ENCODE measurements at regions not wholly inside any gene's neighbourhood (a gene's known extent, or its start where the extent isn't known, plus 50 kb on each side); places are given as distances from the start of the nearest gene placed in this dataset.
"Not testable (repeated sequence)": the region's sequence is repeated elsewhere in the genome, so short reads cannot be mapped to it uniquely, and the experiment has no call there.

GRCh38 chr6:66264376-66264775 lies 557.4 kb upstream of the EYS start:
- DNase-seq (ENCODE audit: low read depth), result no peak

- not testable (repeated sequence) for DNase-seq (ENCODE audit: low read depth)
These were observed 551.9 kb upstream of the EYS start for GRCh38 chr6:66258731-66259487.

- DNase-seq (ENCODE audit: low read depth), result peak; percentile 14
These were observed 538.2 kb upstream of the EYS start for GRCh38 chr6:66245231-66245630.

- no peak for DNase-seq (ENCODE audit: low read depth)
These were observed 531.8 kb upstream of the EYS start for GRCh38 chr6:66238851-66239250.

- DNase-seq (ENCODE audit: low read depth), result no peak
These were observed 525.9 kb upstream of the EYS start for GRCh38 chr6:66232890-66233289.

- no peak for DNase-seq (ENCODE audit: low read depth)
These were observed 523.6 kb upstream of the EYS start for GRCh38 chr6:66230591-66230990.

DNA sequence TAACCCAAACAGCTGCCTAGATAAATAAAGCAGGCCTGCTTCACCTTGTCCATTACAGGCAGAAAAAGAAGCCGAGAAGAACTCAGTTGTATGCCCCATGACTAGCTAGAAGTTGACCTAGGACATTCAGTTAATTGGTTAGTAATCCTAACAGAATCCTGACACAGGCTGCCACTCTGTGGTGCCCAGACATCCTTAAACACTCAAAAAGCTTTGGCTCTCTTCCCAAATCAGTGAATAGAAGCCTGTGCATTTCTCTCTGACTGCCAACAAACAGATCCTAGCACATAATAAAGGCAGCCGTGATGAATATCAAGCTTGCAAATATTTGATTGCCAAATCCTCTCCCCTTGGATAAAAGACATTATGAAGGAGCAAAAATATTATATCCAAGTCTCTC lies 519.1 kb upstream of the EYS start:
- DNase-seq (ENCODE audit: low read depth), result peak; percentile 1

GRCh38 chr6:66210964-66211363 lies 503.9 kb upstream of the EYS start:
- no peak for DNase-seq (ENCODE audit: low read depth)

GRCh38 chr6:66200390-66200789 lies 493.4 kb upstream of the EYS start:
- no peak for DNase-seq (ENCODE audit: low read depth)

DNA sequence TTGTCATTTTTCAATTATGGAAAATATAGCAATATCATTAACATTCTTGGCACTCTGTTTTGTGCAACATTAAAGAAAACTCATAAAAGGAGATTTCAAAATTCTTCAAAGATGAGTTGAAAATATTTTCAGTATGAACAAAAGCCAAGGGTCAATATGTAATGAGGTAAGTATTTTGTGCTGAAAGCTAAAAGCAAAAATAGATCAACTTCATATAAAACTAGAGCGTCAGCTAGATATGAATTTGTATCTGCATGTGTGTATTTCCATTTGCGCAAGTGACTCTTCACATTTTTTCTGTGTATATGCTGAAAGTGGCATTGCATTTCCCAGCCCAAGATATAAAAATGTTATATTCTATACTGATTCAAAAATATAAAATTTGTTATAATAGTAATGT lies 492.1 kb upstream of the EYS start:
- DNase-seq (ENCODE audit: low read depth), result no peak

DNA sequence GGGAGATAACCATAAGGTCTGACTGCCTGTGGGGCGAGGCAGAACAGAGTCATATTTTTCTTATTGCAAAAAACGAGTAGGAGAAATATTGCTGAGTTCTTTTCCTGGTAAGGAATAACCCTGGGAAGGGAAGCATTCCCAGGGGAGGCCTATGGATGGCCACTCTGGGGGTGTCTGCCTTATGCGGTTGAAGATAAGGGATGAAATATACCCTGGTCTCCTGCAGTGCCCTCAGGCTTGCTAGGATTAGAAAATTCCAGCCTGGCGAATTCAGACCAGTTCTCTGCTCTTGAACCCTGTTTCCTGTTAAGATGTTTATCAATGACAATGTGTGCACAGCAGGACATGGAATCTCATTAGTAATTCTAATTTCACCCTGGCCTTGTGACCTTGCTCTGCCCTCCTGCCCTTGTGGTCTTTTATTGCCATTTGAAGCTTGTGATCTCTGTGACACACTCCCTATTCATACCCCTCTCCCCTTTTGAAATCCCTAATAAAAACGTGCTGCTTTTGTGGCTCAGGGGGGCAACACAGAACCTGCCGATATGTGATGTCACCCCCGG lies 491.1 kb upstream of the EYS start:
- no peak for DNase-seq (ENCODE audit: low read depth)

GRCh38 chr6:66190858-66191257 lies 483.8 kb upstream of the EYS start:
- DNase-seq (ENCODE audit: low read depth), result no peak

DNA sequence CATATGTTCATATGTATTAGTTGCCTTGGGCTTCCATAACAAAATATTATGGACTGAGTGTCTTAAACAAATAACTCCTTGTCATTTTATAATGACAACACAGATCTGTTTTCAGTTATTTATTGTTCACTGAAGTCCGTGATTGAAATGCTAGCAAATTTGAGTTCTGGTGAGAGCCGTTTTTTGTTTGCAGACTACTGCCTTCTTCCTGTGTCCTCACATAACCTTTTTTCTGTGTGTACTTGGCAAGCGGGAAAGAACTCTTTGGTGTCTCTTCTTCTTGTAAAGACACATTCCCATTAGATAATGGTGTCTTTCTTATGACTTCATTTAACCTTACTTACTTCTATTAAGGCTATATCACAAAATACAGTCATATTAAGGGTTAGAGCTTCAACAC lies 482.9 kb upstream of the EYS start:
- DNase-seq (ENCODE audit: low read depth), result no peak

DNA sequence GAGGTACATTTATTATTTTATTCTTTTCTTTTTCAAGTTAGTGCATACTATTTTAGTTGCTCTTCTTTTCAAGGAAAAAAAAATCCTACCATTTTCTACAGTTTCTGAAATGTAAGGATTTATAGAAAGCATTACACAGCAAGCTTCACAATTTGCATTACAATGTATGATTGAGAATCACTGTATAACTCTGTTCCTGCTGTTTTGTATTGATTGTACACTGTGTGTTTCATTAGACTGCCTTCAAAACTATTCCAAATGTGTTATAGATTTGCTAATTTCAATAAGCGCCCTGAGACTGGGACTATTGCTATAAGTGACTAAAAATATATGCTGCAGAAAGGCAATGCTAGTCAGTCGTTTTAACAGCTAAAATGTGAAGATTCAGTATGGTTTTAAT lies 479.7 kb upstream of the EYS start:
- DNase-seq (ENCODE audit: low read depth), result no peak

GRCh38 chr6:66184091-66184490 lies 477.1 kb upstream of the EYS start:
- DNase-seq (ENCODE audit: low read depth), result peak; percentile 60

GRCh38 chr6:66179361-66179760 lies 472.3 kb upstream of the EYS start:
- no peak for DNase-seq (ENCODE audit: low read depth)

DNA sequence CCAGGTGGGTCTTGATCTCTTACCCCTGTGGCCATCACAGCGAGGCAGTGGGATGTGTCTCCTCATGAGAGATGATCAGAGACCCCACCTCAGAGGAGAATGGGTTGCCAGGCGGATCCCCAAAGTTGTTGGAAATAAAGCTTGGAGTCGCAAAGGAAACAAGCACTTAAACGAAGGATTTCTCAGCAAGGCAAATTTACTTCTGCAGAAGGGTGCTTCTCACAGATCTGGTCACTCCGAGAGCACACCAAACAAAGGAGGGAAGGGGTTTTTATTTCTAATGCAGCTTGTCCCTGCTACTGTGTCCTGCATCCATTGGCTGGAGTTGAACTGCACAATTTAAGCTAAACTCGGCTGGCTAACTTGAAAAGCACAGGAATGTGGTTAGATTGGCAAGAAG lies 466.6 kb upstream of the EYS start:
- DNase-seq (ENCODE audit: low read depth), result no peak

DNA sequence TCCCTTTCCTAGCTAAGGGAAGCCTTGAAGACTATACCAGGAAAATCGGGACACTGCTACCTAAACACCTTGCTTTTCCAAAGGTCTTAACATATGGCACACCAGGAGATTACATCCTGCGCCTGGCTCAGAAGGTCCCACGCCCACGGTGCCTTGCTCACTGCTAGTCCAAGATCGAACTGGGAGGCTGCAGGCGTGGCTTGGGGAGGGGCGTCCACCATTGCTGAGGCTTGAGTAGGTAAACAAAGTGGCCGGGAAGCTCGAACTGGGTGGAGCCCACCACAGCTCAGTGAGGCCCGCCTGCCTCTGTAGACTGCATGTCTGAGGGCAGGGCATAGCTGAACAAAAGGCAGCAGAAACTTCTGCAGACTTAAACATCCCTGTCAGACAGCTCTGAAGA lies 459.7 kb upstream of the EYS start:
- DNase-seq (ENCODE audit: low read depth), result not testable (repeated sequence)

GRCh38 chr6:66161546-66162108 lies 454.6 kb upstream of the EYS start:
- DNase-seq (ENCODE audit: low read depth), result no peak

DNA sequence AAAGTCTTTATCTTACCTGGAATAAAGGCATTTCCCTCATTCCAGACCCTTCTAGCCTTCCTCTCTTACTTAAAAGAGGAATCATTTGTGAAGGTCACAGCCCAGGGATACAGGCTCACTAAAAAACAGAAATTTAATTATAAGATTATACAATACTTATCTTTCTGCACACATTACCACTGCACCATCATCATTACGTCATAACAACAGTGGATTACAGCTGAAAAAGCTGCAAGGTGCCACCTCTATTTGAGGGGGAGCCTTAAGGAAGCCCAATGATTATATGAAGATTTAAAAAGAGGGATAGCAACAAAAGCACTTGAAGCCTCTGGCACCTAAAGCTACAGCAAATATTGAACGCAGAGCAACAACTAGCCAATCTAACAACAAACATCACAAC lies 452.9 kb upstream of the EYS start:
- no peak for DNase-seq (ENCODE audit: low read depth)

DNA sequence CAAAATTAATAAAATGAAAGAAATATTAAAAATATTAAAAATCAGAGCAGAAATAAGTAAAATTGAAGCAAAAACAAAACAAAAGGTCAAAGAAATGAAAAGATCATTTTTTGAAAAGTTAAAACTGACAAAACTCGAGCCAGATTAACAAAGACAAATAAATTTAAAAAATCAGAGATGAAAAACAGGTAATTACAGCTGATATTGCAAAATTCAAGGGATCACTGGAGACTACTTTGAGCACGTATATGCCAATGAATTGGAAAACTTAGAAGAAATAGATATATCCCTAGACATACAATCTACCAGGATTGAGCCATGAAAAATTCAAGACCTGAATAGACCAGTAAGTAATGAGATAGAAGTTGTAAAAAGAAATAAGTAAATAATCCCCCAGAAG lies 446.2 kb upstream of the EYS start:
- no peak for DNase-seq (ENCODE audit: low read depth)

DNA sequence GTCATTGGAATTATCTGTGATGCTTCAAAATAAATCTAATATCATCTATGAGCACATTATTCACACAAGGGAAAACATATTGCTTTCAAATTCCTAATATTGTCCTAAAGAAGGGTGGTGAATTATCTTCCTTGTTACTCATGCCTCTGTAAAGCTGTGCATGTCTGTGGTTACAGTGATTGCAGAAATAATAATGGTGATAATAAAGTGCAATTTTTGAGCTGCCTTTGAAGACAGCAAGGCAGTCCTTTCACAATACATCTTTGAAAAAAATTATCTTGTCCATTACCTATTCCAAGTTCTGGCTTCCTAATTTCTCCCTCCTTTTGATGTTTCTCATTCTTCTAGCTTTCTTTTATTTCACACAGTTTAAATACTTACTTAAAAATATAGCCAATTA lies 442.1 kb upstream of the EYS start:
- no peak for DNase-seq (ENCODE audit: low read depth)

GRCh38 chr6:66145867-66146266 lies 438.8 kb upstream of the EYS start:
- no peak for DNase-seq (ENCODE audit: low read depth)

- DNase-seq (ENCODE audit: low read depth), result no peak
These were observed 427.0 kb upstream of the EYS start for GRCh38 chr6:66134021-66134420.
